Astrocyte (in vitro differentiated cells and primary cell): ENCODE measurements at regions not wholly inside any gene's neighbourhood (a gene's known extent, or its start where the extent isn't known, plus 50 kb on each side); places are given as distances from the start of the nearest gene placed in this dataset.

ENCODE experiments used
- CTCF ChIP-seq: IDR thresholded peaks from 2 replicates; pipeline ENCODE4 v1.5.1; 2011; ENCODE audit warnings: low read depth, mild to moderate bottlenecking, inconsistent platforms, low read length, moderate library complexity; ENCODE audit not compliant: insufficient read depth
- EZH2 ChIP-seq: IDR thresholded peaks from 2 replicates; pipeline ENCODE4 v1.6.1; 2012; ENCODE audit warnings: mild to moderate bottlenecking, low read length, inconsistent platforms; ENCODE audit not compliant: insufficient read depth

- TF ChIP-seq CTCF (no peak), EZH2 (no peak)
Observed at GRCh38 chr9:25442526-25442925, 235.7 kb downstream of the TUSC1 start.
